PC-3 (cell line): ENCODE measurements at regions not wholly inside any gene's neighbourhood (a gene's known extent, or its start where the extent isn't known, plus 50 kb on each side); places are given as distances from the start of the nearest gene placed in this dataset.
A peak's percentile ranks its signal among the peaks of the same experiment; 100 is the strongest.

ENCODE experiments used
- ATAC-seq: fragments of 200-7000 bp; cut with Tn5 transposase; 2 replicates; pipeline ENCODE4 v1.9.1; 2020; ENCODE audit warnings: mild to moderate bottlenecking, moderate library complexity
- BruUV-seq: library from RNA; stranded (reverse); fragments of 400-500 nt; replicated peaks from 2 replicates; lab custom pipeline; 2021; lab: Mats Ljungman, UMichigan
- CTCF ChIA-PET: fragments of 300-600 bp; sonication (Branson Sonifier 250); formaldehyde crosslinking; loops from one replicate; lab custom pipeline; 2022; ENCODE audit warnings: antibody characterized with exemption; lab: Charles Lee
- POLR2A ChIA-PET: fragments of 300-600 bp; sonication (Branson Sonifier 250); formaldehyde crosslinking; loops from one replicate; lab custom pipeline; 2022; ENCODE audit warnings: antibody characterized with exemption; ENCODE audit not compliant: unreplicated experiment; lab: Charles Lee
- DNase-seq: peaks from one replicate; pipeline ENCODE4 v3.0.0-alpha.2; 2015
- H2AFZ ChIP-seq: fragments of 300-600 bp; sonication (generic); 2 replicates; pipeline ENCODE4 v1.6.0; 2016; ENCODE audit warnings: antibody characterized with exemption, low read length
- H3F3A ChIP-seq: fragments of 300-600 bp; sonication (generic); one replicate; pipeline ENCODE4 v1.6.0; 2017; ENCODE audit warnings: antibody characterized with exemption, low read length, control low read depth, mild to moderate bottlenecking; ENCODE audit not compliant: unreplicated experiment
- H3K27ac ChIP-seq: fragments of 300-600 bp; sonication (generic); 2 replicates; pipeline ENCODE4 v1.5.1; 2016; ENCODE audit warnings: mild to moderate bottlenecking, low read length
- H3K27me3 ChIP-seq: fragments of 300-600 bp; sonication (generic); 2 replicates; pipeline ENCODE4 v1.6.1; 2016; ENCODE audit warnings: low read length, mixed read lengths
- H3K36me3 ChIP-seq: fragments of 300-600 bp; sonication (generic); 2 replicates; pipeline ENCODE4 v1.6.1; 2016; ENCODE audit warnings: low read depth, mixed run types, low read length, mixed read lengths
- H3K4me1 ChIP-seq: fragments of 300-600 bp; sonication (generic); 2 replicates; pipeline ENCODE4 v1.5.1; 2016; ENCODE audit warnings: low read length; ENCODE audit not compliant: insufficient read depth
- H3K4me2 ChIP-seq: fragments of 300-600 bp; sonication (generic); 2 replicates; pipeline ENCODE4 v1.6.0; 2016; ENCODE audit warnings: low read length
- H3K4me3 ChIP-seq: fragments of 300-600 bp; sonication (generic); 2 replicates; pipeline ENCODE4 v1.5.1; 2016; ENCODE audit warnings: mild to moderate bottlenecking, low read length, mixed read lengths
- H3K79me2 ChIP-seq: fragments of 300-600 bp; sonication (generic); 2 replicates; pipeline ENCODE4 v1.6.1; 2017; ENCODE audit warnings: low read length, mixed read lengths
- H3K9ac ChIP-seq: fragments of 300-600 bp; sonication (generic); 2 replicates; pipeline ENCODE4 v1.6.0; 2016; ENCODE audit warnings: mild to moderate bottlenecking, low read length
- H3K9me2 ChIP-seq: fragments of 300-600 bp; sonication (generic); replicated peaks from 2 replicates; pipeline ENCODE4 v1.6.1; 2016; ENCODE audit warnings: mixed run types, low read length, mixed read lengths
- H3K9me3 ChIP-seq: fragments of 300-600 bp; sonication (generic); 2 replicates; pipeline ENCODE4 v1.6.1; 2016; ENCODE audit warnings: low read length, mixed read lengths
- H4K20me1 ChIP-seq: fragments of 300-600 bp; sonication (generic); 2 replicates; pipeline ENCODE4 v1.6.1; 2016; ENCODE audit warnings: low read length, mixed read lengths
- EZH2 ChIP-seq: fragments of 300-600 bp; sonication (generic); IDR thresholded peaks from one replicate; pipeline ENCODE4 v1.6.1; 2017; ENCODE audit warnings: antibody characterized with exemption, mild to moderate bottlenecking, low read length; ENCODE audit not compliant: unreplicated experiment
- EZH2phosphoT487 ChIP-seq: fragments of 300-600 bp; sonication (generic); IDR thresholded peaks from 2 replicates; pipeline ENCODE4 v1.6.1; 2018; ENCODE audit warnings: mild to moderate bottlenecking, antibody characterized with exemption, low read length, borderline replicate concordance
- intact Hi-C: fragments of 100-400 bp; cut with micrococcal nuclease; formaldehyde crosslinking; loops from 2 replicates; pipeline ENCODE4 v1.9.0; 2023
- TF ChIP-seq, protein P1 (sequence below): fragments of 300-600 bp; sonication (generic); conservative IDR thresholded peaks from 2 replicates; pipeline ENCODE4 v1.5.1; 2017; ENCODE audit warnings: antibody characterized with exemption, low read depth, mild to moderate bottlenecking, low read length

DNA sequence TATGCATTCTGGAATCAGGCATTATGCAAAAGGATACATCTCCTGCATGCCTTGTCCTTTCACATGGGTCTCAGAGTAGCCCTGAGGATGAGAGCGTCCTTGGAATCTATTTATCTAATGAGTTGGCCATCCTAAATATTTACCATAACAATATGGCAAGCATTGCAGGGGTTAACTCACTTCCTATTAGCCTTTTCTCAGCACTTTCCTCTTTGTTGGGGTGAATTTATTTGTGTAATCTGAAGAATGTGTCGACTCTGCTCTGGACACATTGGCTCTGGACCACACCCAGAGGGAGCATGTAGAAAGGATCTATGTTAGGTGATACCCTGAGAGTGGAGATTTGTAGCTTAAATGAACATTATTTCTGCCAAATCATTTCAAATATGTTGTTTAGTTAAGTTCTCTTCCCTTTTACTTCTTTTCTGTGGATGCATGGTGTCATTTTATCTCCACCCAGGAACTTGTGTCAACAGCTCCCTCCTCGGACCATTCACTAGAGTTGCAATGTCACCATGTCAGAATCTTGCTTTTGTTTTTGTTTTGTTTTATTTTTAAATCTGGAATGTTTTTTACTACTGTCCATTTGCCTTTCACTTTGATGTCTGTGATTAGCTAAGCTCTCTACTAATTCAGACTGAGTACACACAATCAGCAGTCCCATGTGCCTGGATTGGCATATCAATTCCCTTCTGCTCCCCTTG is 757.0 kb upstream of the MMS22L start:
- no peak overlapping the region for H2AFZ ChIP-seq
- no peaks in the 10 kb centered on the region for H3K36me3 ChIP-seq
- ChIA-PET CTCF (no interaction called here), POLR2A (no interaction called here)
- DNase-seq (peak; percentile 10), ATAC-seq (no peak)
- no TSS peak for BruUV-seq
- H4K20me1 ChIP-seq, result no peaks in the 10 kb centered on the region
- H3K4me3 ChIP-seq, result no peak overlapping the region
- no peak overlapping the region for H3K9ac ChIP-seq
- intact Hi-C loops, result no loop called here
- no peaks in the 10 kb centered on the region for H3K79me2 ChIP-seq
- no peak overlapping the region for H3K27ac ChIP-seq
- no peaks in the 10 kb centered on the region for H3F3A ChIP-seq
- TF ChIP-seq EZH2, result no peak
- TF ChIP-seq EZH2phosphoT487, result no peak
- TF ChIP-seq, protein P1, sequence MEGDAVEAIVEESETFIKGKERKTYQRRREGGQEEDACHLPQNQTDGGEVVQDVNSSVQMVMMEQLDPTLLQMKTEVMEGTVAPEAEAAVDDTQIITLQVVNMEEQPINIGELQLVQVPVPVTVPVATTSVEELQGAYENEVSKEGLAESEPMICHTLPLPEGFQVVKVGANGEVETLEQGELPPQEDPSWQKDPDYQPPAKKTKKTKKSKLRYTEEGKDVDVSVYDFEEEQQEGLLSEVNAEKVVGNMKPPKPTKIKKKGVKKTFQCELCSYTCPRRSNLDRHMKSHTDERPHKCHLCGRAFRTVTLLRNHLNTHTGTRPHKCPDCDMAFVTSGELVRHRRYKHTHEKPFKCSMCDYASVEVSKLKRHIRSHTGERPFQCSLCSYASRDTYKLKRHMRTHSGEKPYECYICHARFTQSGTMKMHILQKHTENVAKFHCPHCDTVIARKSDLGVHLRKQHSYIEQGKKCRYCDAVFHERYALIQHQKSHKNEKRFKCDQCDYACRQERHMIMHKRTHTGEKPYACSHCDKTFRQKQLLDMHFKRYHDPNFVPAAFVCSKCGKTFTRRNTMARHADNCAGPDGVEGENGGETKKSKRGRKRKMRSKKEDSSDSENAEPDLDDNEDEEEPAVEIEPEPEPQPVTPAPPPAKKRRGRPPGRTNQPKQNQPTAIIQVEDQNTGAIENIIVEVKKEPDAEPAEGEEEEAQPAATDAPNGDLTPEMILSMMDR, result peak; percentile 47
- no peaks in the 10 kb centered on the region for H3K9me2 ChIP-seq
- H3K9me3 ChIP-seq, result no peaks in the 10 kb centered on the region
- peaks cover 66% of the 10 kb centered on the region for H3K27me3 ChIP-seq
- no peak overlapping the region for H3K4me2 ChIP-seq
- no peaks in the 10 kb centered on the region for H3K4me1 ChIP-seq

DNA sequence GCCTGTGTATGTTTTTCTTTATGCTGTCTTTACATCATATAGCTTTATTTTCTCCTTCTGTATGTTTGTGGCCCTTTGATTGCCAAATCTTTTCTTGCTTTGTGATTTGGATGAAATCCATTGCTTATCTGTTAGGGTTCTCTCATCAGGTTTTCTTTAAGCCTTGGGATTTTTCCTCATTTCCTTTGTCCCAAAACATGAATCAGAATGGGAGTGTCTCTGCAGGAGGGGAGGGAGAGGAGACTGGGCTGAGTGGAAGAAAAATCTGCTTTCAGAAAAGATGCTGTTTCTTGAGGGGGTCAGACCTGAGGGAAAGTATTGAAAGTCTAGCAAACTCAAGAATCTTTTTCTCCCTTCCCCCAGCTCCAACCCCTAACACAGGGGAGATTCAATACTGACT is 758.0 kb upstream of the MMS22L start:
- H3K9ac ChIP-seq, result no peak overlapping the region
- no peaks in the 10 kb centered on the region for H3F3A ChIP-seq
- ChIA-PET CTCF (no interaction called here), POLR2A (no interaction called here)
- no peaks in the 10 kb centered on the region for H3K9me3 ChIP-seq
- H3K36me3 ChIP-seq, result no peaks in the 10 kb centered on the region
- TF ChIP-seq EZH2phosphoT487 (no peak), EZH2 (no peak)
- TF ChIP-seq, protein P1, result no peak
- ATAC-seq, result no peak
- no peak overlapping the region for H3K4me3 ChIP-seq
- H4K20me1 ChIP-seq, result no peaks in the 10 kb centered on the region
- H2AFZ ChIP-seq, result no peak overlapping the region
- DNase-seq, result no peak
- BruUV-seq, result no TSS peak
- H3K27me3 ChIP-seq, result peaks cover 74% of the 10 kb centered on the region
- no peak overlapping the region for H3K27ac ChIP-seq
- no peaks in the 10 kb centered on the region for H3K9me2 ChIP-seq
- H3K79me2 ChIP-seq, result no peaks in the 10 kb centered on the region
- H3K4me1 ChIP-seq, result no peaks in the 10 kb centered on the region
- H3K4me2 ChIP-seq, result no peak overlapping the region
- intact Hi-C loops, result no loop called here

DNA sequence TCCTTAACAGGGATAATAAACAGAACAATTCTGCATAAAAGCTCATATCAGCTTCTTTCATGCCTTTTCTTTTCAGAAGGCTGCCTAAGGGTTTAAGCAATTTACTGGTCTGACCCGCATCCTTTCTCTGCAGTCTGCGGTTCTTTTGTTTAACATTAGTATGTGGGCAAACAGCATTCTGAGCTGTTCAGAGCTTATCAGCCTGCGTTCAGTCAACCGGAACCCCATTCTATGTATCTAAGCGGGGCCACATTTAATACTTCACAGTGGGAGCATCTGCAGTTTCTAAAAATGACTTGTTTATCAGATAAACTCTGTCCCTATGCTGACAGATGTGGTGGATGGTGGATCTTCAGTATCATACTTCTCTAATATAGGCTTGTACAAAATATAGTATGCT is 758.9 kb upstream of the MMS22L start:
- CTCF ChIA-PET, result no interaction called here
- Histone ChIP-seq H3K79me2 (no peaks in the 10 kb centered on the region), H3K9me2 (no peaks in the 10 kb centered on the region), H3K36me3 (no peaks in the 10 kb centered on the region), H3K9me3 (no peaks in the 10 kb centered on the region), H4K20me1 (no peaks in the 10 kb centered on the region), H3K27me3 (peaks cover 74% of the 10 kb centered on the region), H3K4me2 (no peak overlapping the region), H3K9ac (no peak overlapping the region), H3F3A (no peaks in the 10 kb centered on the region), H3K27ac (no peak overlapping the region), H2AFZ (no peak overlapping the region), H3K4me1 (no peaks in the 10 kb centered on the region), H3K4me3 (no peak overlapping the region)
- no TSS peak for BruUV-seq
- POLR2A ChIA-PET, result no interaction called here
- intact Hi-C loops, result no loop called here
- no peak for DNase-seq
- TF ChIP-seq EZH2 (no peak), EZH2phosphoT487 (no peak)
- TF ChIP-seq, protein P1, result no peak
- no peak for ATAC-seq
